K562 (cell line): ENCODE measurements at regions not wholly inside any gene's neighbourhood (a gene's known extent, or its start where the extent isn't known, plus 50 kb on each side); places are given as distances from the start of the nearest gene placed in this dataset.

Experiments
- ATAC-seq: fragments of 200-7000 bp; cut with Tn5 transposase; 3 replicates; pipeline ENCODE4 v1.9.1; 2020; ENCODE audit warnings: moderate library complexity
- BruUV-seq: library from RNA; stranded (reverse); fragments of 400-500 nt; replicated peaks from 2 replicates; lab custom pipeline; 2021; lab: Mats Ljungman, UMichigan
- CTCF ChIA-PET: fragments of 300-600 bp; formaldehyde crosslinking; extraction: SDS; loops from one replicate; lab custom pipeline; 2021; ENCODE audit warnings: low intra/inter-chr PET ratio; lab: Yijun Ruan, JAX
- POLR2A ChIA-PET: fragments of 300-600, 350-650 bp; sonication (Branson Sonifier 250); formaldehyde crosslinking; extraction: SDS; loops from one replicate; lab custom pipeline; 2021; ENCODE audit warnings: antibody characterized with exemption, inconsistent platforms; lab: Yijun Ruan, JAX
- DNase-seq, 4 experiments: peaks; one replicate each; pipeline versions ENCODE4 v3.0.0 to v3.0.0-alpha.2; 2011 to 2018; ENCODE audit warnings: low spot score in 3 of 4, mixed read lengths in 3 of 4; ENCODE audit errors: extremely low read depth in 1 of 4
- FAIRE-seq: peaks from 2 replicates; lab custom pipeline; 2011; peaks lifted over from hg19 to GRCh38; lab: Jason Lieb, UNC
- H2AFZ ChIP-seq: 2 replicates; pipeline ENCODE4 v1.6.0; 2011; ENCODE audit warnings: low read depth, low read length, control low read depth, inconsistent platforms
- H3K27ac ChIP-seq: fragments of 200-600 bp; 3 replicates; pipeline ENCODE4 v1.8.0; 2011; ENCODE audit warnings: low read depth, mild to moderate bottlenecking, control low read depth, inconsistent platforms, low read length, moderate library complexity, mixed read lengths; ENCODE audit errors: extremely low read depth
- H3K27me3 ChIP-seq, 2 experiments: fragments of 300-600 bp in 1 of 2; 2 replicates in 1 of 2; 3 replicates in 1 of 2; pipeline versions ENCODE4 v1.6.0 to v1.8.0; 2011; ENCODE audit warnings: inconsistent platforms in 2 of 2, low read length in 2 of 2, mild to moderate bottlenecking in 1 of 2, mixed read lengths in 1 of 2, moderate library complexity in 1 of 2; ENCODE audit not compliant: control insufficient read depth in 2 of 2, insufficient read depth in 2 of 2
- H3K36me3 ChIP-seq: fragments of 300-600 bp; 3 replicates; pipeline ENCODE4 v1.8.0; 2011; ENCODE audit warnings: mild to moderate bottlenecking, low read length, inconsistent platforms; ENCODE audit not compliant: control insufficient read depth, insufficient read depth
- H3K4me1 ChIP-seq, 2 experiments: fragments of 200-600 bp in 1 of 2; replicated peaks in 1 of 2; 2 replicates in 1 of 2; 3 replicates in 1 of 2; pipeline versions ENCODE4 v1.5.1 to v1.8.0; 2011; ENCODE audit warnings: inconsistent platforms in 2 of 2, low read length in 2 of 2, mild to moderate bottlenecking in 1 of 2, mixed read lengths in 1 of 2, moderate library complexity in 1 of 2; ENCODE audit not compliant: control insufficient read depth in 2 of 2, insufficient read depth in 2 of 2
- H3K4me2 ChIP-seq: 2 replicates; pipeline ENCODE4 v1.6.1; 2011; ENCODE audit warnings: low read length, control low read depth, inconsistent platforms, mixed read lengths; ENCODE audit not compliant: insufficient read depth
- H3K4me3 ChIP-seq: fragments of 200-600 bp; sonication (generic), shearing (Covaris generic); 2 replicates; pipeline ENCODE4 v1.5.1; 2016; ENCODE audit warnings: control low read depth, inconsistent platforms
- H3K79me2 ChIP-seq: fragments of 200-600 bp; 3 replicates; pipeline ENCODE4 v1.8.0; 2011; ENCODE audit warnings: low read length, inconsistent platforms; ENCODE audit not compliant: control insufficient read depth, insufficient read depth
- H3K9ac ChIP-seq, 2 experiments: 2 replicates each; pipeline versions ENCODE4 v1.6.0 to v1.6.1; 2011; ENCODE audit warnings: low read depth in 2 of 2, low read length in 2 of 2, control low read depth in 1 of 2, inconsistent platforms in 1 of 2, mild to moderate bottlenecking in 1 of 2, mixed read lengths in 1 of 2; ENCODE audit not compliant: insufficient read depth in 1 of 2
- H3K9me1 ChIP-seq: one replicate; pipeline ENCODE4 v1.6.0; 2011; ENCODE audit warnings: inconsistent platforms, mild to moderate bottlenecking, low read length, moderate library complexity; ENCODE audit not compliant: control insufficient read depth, insufficient read depth
- H3K9me3 ChIP-seq: replicated peaks from 2 replicates; pipeline ENCODE4 v1.5.1; 2011; ENCODE audit warnings: low read depth, low read length, inconsistent platforms; ENCODE audit not compliant: control insufficient read depth, insufficient read depth
- H4K20me1 ChIP-seq: replicated peaks from 2 replicates; pipeline ENCODE4 v1.6.1; 2011; ENCODE audit warnings: low read length, inconsistent platforms, mixed read lengths; ENCODE audit not compliant: control insufficient read depth, insufficient read depth
- HCFC1 ChIP-seq: IDR thresholded peaks from 2 replicates; pipeline ENCODE4 v1.6.1; 2012; ENCODE audit warnings: low read depth, low read length, improper control_type of control experiment
- MYC ChIP-seq, 2 experiments: fragments of 250-450 bp in 1 of 2; sonication (Bioruptor Pico) in 1 of 2; IDR thresholded peaks; 2 replicates each; pipeline versions ENCODE4 v1.5.1 to v1.6.1; 2012 to 2021; ENCODE audit warnings: low read depth in 2 of 2, borderline replicate concordance in 1 of 2, improper control_type of control experiment in 1 of 2, low read length in 1 of 2, mild to moderate bottlenecking in 1 of 2, moderate library complexity in 1 of 2
- NR1H2 ChIP-seq: sonication (generic); formaldehyde crosslinking; IDR thresholded peaks from 2 replicates; pipeline ENCODE4 v1.4.0; 2020; ENCODE audit warnings: mild to moderate bottlenecking, missing genetic modification reagents
- RNF219 ChIP-seq: fragments of 250-450 bp; sonication (Bioruptor Pico); IDR thresholded peaks from 2 replicates; pipeline ENCODE4 v1.5.0; 2022; ENCODE audit warnings: mild to moderate bottlenecking
- SP2 ChIP-seq: IDR thresholded peaks from 2 replicates; pipeline ENCODE4 v1.6.1; 2011; ENCODE audit warnings: mild to moderate bottlenecking, low read depth, low read length, moderate library complexity; ENCODE audit not compliant: poor library complexity, severe bottlenecking; ENCODE audit errors: extremely low read depth
- TARDBP ChIP-seq: fragments of 450-650 bp; IDR thresholded peaks from 2 replicates; pipeline ENCODE4 v1.6.1; 2016
- THRAP3 ChIP-seq: fragments of 450-650 bp; IDR thresholded peaks from 2 replicates; pipeline ENCODE4 v1.6.1; 2016; ENCODE audit warnings: mild to moderate bottlenecking, inconsistent platforms, borderline replicate concordance
- ZBTB40 ChIP-seq, 2 experiments: fragments of 450-650 bp in 1 of 2; sonication (generic) in 1 of 2; formaldehyde crosslinking in 1 of 2; IDR thresholded peaks; 2 replicates each; pipeline versions ENCODE4 v1.7.1 to v1.9.0; 2016 to 2022; ENCODE audit warnings: inconsistent platforms in 1 of 2, mild to moderate bottlenecking in 1 of 2, missing genetic modification reagents in 1 of 2
- ZBTB8A ChIP-seq: fragments of 450-650 bp; IDR thresholded peaks from 2 replicates; pipeline ENCODE4 v1.6.1; 2018; ENCODE audit warnings: mild to moderate bottlenecking, moderate library complexity; ENCODE audit not compliant: partially characterized antibody
- ZFX ChIP-seq: sonication (generic); formaldehyde crosslinking; IDR thresholded peaks from 2 replicates; pipeline ENCODE4 v1.8.0; 2022; ENCODE audit warnings: mild to moderate bottlenecking, missing genetic modification reagents, moderate library complexity
- WGBS: fragments of 100-300 bp; shearing (Covaris generic); methylation state at CpG from one replicate; pipeline ENCODE4 v1.1.6; 2016; ENCODE audit warnings: low coverage, mixed read lengths; ENCODE audit not compliant: insufficient coverage; ENCODE audit errors: missing lambda C conversion rate; 5-methylcytosine and 5-hydroxymethylcytosine counted together
- in situ Hi-C: fragments of 300-500 bp; cut with MboI; formaldehyde crosslinking; loops from 4 replicates; pipeline ENCODE4 v1.15.0; 2018; ENCODE audit warnings: inconsistent platforms, mixed read lengths
- intact Hi-C: fragments of 100-400 bp; cut with micrococcal nuclease; formaldehyde crosslinking; loops from 2 replicates; pipeline ENCODE4 v1.14.2; 2022

- in situ Hi-C loops = no loop called here
- Histone ChIP-seq H3K9me1 (no peaks in the 10 kb centered on the region), H3K36me3 (no peaks in the 10 kb centered on the region), H3K9ac (no peak overlapping the region), H4K20me1 (no peaks in the 10 kb centered on the region), H3K27ac (no peak overlapping the region), H3K9me3 (no peaks in the 10 kb centered on the region), H3K27me3 (peaks cover 39 to 68% of the 10 kb centered on the region in 2 experiments), H3K79me2 (no peaks in the 10 kb centered on the region), H2AFZ (no peak overlapping the region), H3K4me3 (no peak overlapping the region), H3K4me2 (no peak overlapping the region), H3K4me1 (peaks cover 0 to 6% of the 10 kb centered on the region in 2 experiments; a peak in 2 of 5 replicates)
- intact Hi-C loops = no loop called here
- ChIA-PET POLR2A (interaction anchor here (0.7 to 1.6 kb wide), 3 partner anchors 16 to 208 kb away, joined by 3 to 5 read pairs (median 3); no protein-coding TSS in a partner anchor), CTCF (no interaction called here)
- 0% methylated on average over 1 of the region's 7 CpGs for WGBS
- no TSS peak for BruUV-seq
- ATAC-seq (no peak), FAIRE-seq (no peak), DNase-seq (no peak)
- TF ChIP-seq ZBTB40 (IDR thresholded peaks at IDR 0.05) (no peak), ZBTB40 (CRISPR knock-in tag; IDR thresholded peaks at IDR 0.05) (no peak), RNF219 (no peak), ZBTB8A (no peak), TARDBP (no peak), SP2 (no peak), THRAP3 (no peak), MYC (IDR thresholded peaks at IDR 0.05; ENCODE audit: low read depth, low read length) (no peak), MYC (CRISPR knock-in tag; IDR thresholded peaks at IDR 0.05; ENCODE audit: borderline replicate concordance, low read depth) (no peak), HCFC1 (no peak), ZFX (no peak), NR1H2 (CRISPR knock-in tag) (no peak)
Observed at GRCh38 chr21:39021478-39021832, 161.8 kb downstream of the PSMG1 start.
